PFSK-1 (cell line): ENCODE measurements at regions not wholly inside any gene's neighbourhood (a gene's known extent, or its start where the extent isn't known, plus 50 kb on each side); places are given as distances from the start of the nearest gene placed in this dataset.

Source experiments
- FOXP2 ChIP-seq: optimal IDR thresholded peaks from 2 replicates; pipeline ENCODE3; 2011; ENCODE audit warnings: borderline replicate concordance, control low read depth, inconsistent platforms; ENCODE audit not compliant: insufficient read depth; ENCODE audit errors: extremely low read length, extremely low read depth
- POLR2AphosphoS5 ChIP-seq: IDR thresholded peaks from 2 replicates; pipeline ENCODE4 v1.6.1; 2012; ENCODE audit warnings: low read depth, mild to moderate bottlenecking, control low read depth, low read length, moderate library complexity
- REST ChIP-seq, 2 experiments: IDR thresholded peaks; 2 replicates each; pipeline versions ENCODE4 v1.6.1 to v1.8.0; 2011 to 2012; ENCODE audit warnings: low read depth in 2 of 2, low read length in 2 of 2, control low read depth in 1 of 2, inconsistent platforms in 1 of 2, mild to moderate bottlenecking in 1 of 2, moderate library complexity in 1 of 2; ENCODE audit not compliant: insufficient read depth in 1 of 2
- SIN3A ChIP-seq: IDR thresholded peaks from 2 replicates; pipeline ENCODE4 v1.6.1; 2012; ENCODE audit warnings: mild to moderate bottlenecking, low read length, moderate library complexity, borderline replicate concordance; ENCODE audit not compliant: insufficient read depth
- TAF1 ChIP-seq: IDR thresholded peaks from 2 replicates; pipeline ENCODE4 v1.6.1; 2012; ENCODE audit warnings: low read length, control low read depth, borderline replicate concordance; ENCODE audit not compliant: insufficient read depth

DNA sequence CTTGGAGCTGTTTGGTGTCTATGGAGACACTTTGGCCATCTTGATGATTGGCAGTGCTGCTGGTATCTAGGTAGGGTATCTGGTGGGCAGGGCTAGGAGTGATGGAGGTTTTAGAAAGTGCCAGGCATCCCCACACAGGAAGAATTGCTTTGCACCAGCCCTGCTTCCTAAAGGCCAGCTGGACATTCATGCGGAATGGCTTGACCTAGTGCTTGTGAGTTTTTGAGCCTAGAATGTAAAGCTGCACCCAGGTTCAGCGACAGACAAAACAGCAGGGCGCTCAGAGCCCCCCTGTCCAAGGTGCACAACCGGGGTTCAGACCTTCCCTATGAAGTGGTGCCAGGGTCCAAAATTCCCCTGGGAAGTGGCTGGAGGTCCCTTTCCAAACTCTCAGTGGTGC, 93.1 kb downstream of the ING1 start:
- TF ChIP-seq FOXP2 (no peak), SIN3A (no peak), REST (IDR thresholded peaks at IDR 0.05; ENCODE audit: insufficient read depth in 1 of 2, low read depth in 2 of 2, low read length in 2 of 2) (no peak), TAF1 (no peak), POLR2AphosphoS5 (no peak)

DNA sequence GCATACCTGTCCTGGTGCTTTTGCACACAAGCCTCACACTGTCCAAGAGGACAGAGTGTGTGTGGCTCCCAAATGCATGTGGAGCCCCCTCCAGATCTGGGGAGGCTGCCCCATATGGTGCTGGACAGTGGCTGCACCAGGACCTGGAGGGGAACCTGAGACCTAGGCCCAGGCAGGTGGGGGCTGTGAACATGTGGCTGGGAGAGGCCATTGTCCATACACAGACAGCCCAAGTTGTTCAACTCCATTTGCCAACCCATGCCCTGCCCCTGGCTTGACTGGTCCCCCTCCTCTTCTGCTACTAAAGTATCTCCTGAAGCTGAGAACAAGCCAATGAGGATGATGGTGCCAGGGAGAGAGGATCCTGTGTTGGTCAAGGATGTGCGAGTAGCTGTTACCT, 94.0 kb downstream of the ING1 start:
- no peak for TF ChIP-seq FOXP2
- TF ChIP-seq REST (IDR thresholded peaks at IDR 0.05; ENCODE audit: insufficient read depth in 1 of 2, low read depth in 2 of 2, low read length in 2 of 2): no peak
- TF ChIP-seq POLR2AphosphoS5: no peak
- TF ChIP-seq TAF1: no peak
- no peak for TF ChIP-seq SIN3A

GRCh38 chr13:110808138-110808537, 94.6 kb downstream of the ING1 start:
- no peak for TF ChIP-seq POLR2AphosphoS5
- no peak for TF ChIP-seq TAF1
- TF ChIP-seq SIN3A: no peak
- no peak for TF ChIP-seq REST (IDR thresholded peaks at IDR 0.05; ENCODE audit: insufficient read depth in 1 of 2, low read depth in 2 of 2, low read length in 2 of 2)

- TF ChIP-seq REST (IDR thresholded peaks at IDR 0.05; ENCODE audit: insufficient read depth in 1 of 2, low read depth in 2 of 2, low read length in 2 of 2) (no peak), TAF1 (no peak), SIN3A (no peak), FOXP2 (no peak), POLR2AphosphoS5 (no peak)
These were observed 96.5 kb downstream of the ING1 start for GRCh38 chr13:110809871-110810486.
